ENCODE measurements at regions not wholly inside any gene's neighbourhood (a gene's known extent, or its start where the extent isn't known, plus 50 kb on each side); places are given as distances from the start of the nearest gene placed in this dataset.
"Not testable (repeated sequence)": the region's sequence is repeated elsewhere in the genome, so short reads cannot be mapped to it uniquely, and the experiment has no call there.

DNA sequence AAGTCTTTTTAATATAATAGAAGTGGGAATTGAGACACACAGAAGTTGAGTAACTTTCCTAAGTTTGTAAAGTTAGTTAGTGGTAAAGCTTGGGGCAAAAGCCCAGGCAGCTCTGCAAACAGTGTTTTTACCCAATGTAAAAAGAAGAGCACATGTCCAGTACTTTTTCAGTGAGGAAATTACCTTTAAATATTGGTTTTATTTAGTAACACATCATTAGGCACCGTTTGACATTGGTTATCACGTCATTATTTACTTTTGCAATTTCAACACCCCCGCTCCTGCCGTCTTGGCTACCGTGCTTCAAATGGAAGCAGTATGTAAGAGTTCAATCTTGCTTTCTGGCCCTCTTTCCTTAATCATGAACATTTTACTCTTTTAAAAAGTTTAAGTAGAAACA, 807.9 kb downstream of the EPHA4 start:
- Histone ChIP-seq H4K20me1 (ENCODE audit: low read length) (no peaks in the 10 kb centered on the region), H3K9me3 (ENCODE audit: low read length) (no peaks in the 10 kb centered on the region), H3F3A (ENCODE audit: low read length, unreplicated experiment) (no peaks in the 10 kb centered on the region), H3K4me1 (ENCODE audit: insufficient read depth, low read length) (no peaks in the 10 kb centered on the region), H3K27me3 (ENCODE audit: low read length) (no peaks in the 10 kb centered on the region), H3K9me2 (replicated peaks; ENCODE audit: low read length) (no peaks in the 10 kb centered on the region), H3K9ac (ENCODE audit: low read length) (no peak overlapping the region), H3K4me2 (ENCODE audit: low read length) (no peak overlapping the region), H3K36me3 (ENCODE audit: low read depth, low read length) (no peaks in the 10 kb centered on the region), H3K4me3 (ENCODE audit: low read length) (no peak overlapping the region), H2AFZ (ENCODE audit: low read length) (no peak overlapping the region), H3K27ac (ENCODE audit: low read length) (no peak overlapping the region), H3K79me2 (ENCODE audit: low read length) (no peaks in the 10 kb centered on the region)
- intact Hi-C loops (cut with micrococcal nuclease) = no loop called here
- no peak for DNase-seq
- ChIA-PET CTCF (no interaction called here), POLR2A (ENCODE audit: unreplicated experiment) (no interaction called here)
- TF ChIP-seq EZH2 (IDR thresholded peaks at IDR 0.05; ENCODE audit: low read length, unreplicated experiment) (no peak), EZH2phosphoT487 (IDR thresholded peaks at IDR 0.05; ENCODE audit: borderline replicate concordance, low read length) (no peak)
- TF ChIP-seq, protein P1, sequence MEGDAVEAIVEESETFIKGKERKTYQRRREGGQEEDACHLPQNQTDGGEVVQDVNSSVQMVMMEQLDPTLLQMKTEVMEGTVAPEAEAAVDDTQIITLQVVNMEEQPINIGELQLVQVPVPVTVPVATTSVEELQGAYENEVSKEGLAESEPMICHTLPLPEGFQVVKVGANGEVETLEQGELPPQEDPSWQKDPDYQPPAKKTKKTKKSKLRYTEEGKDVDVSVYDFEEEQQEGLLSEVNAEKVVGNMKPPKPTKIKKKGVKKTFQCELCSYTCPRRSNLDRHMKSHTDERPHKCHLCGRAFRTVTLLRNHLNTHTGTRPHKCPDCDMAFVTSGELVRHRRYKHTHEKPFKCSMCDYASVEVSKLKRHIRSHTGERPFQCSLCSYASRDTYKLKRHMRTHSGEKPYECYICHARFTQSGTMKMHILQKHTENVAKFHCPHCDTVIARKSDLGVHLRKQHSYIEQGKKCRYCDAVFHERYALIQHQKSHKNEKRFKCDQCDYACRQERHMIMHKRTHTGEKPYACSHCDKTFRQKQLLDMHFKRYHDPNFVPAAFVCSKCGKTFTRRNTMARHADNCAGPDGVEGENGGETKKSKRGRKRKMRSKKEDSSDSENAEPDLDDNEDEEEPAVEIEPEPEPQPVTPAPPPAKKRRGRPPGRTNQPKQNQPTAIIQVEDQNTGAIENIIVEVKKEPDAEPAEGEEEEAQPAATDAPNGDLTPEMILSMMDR (conservative IDR thresholded peaks at IDR 0.05; ENCODE audit: low read depth, low read length) = no peak
- no peak for ATAC-seq
- no TSS peak for BruUV-seq (replicated peaks)

DNA sequence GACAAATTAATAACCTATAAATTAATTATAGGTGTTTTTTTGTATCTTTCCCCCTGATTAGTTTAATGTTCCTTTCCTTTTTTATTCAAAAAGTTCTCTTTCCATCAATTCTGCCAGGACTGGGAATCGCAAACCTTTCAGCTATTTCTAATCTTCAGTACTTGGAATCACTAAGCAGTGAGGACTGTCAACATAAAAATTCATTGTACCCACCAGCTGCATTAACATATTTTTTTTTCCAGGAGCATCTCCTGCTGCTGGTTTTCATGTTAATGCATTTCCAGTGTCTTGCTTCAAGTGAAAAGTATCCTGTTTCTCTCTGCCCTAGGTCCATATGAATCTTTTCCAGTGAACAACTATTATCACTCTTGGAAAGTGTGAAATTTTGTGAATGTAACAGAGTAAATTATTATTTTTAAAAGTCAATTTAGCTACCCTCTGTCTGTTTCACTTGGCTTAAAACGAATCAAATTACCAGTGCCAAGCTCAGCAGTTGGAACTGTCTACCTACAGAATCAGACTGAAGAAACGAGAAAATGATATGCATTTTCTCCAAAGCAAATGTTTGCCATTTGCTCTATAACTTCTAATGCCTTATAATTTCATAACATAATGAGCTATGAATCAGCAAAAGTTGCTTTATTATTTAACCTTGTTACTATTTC, 804.4 kb downstream of the EPHA4 start:
- Histone ChIP-seq H3K27me3 (ENCODE audit: low read length) (no peaks in the 10 kb centered on the region), H3K36me3 (ENCODE audit: low read depth, low read length) (no peaks in the 10 kb centered on the region), H3F3A (ENCODE audit: low read length, unreplicated experiment) (no peaks in the 10 kb centered on the region), H3K4me2 (ENCODE audit: low read length) (no peak overlapping the region), H3K4me1 (ENCODE audit: insufficient read depth, low read length) (no peaks in the 10 kb centered on the region), H3K9me3 (ENCODE audit: low read length) (no peaks in the 10 kb centered on the region), H2AFZ (ENCODE audit: low read length) (no peak overlapping the region), H3K27ac (ENCODE audit: low read length) (no peak overlapping the region), H3K9me2 (replicated peaks; ENCODE audit: low read length) (no peaks in the 10 kb centered on the region), H4K20me1 (ENCODE audit: low read length) (no peaks in the 10 kb centered on the region), H3K4me3 (ENCODE audit: low read length) (no peak overlapping the region), H3K79me2 (ENCODE audit: low read length) (no peaks in the 10 kb centered on the region), H3K9ac (ENCODE audit: low read length) (no peak overlapping the region)
- intact Hi-C loops (cut with micrococcal nuclease) = no loop called here
- POLR2A ChIA-PET (ENCODE audit: unreplicated experiment) = no interaction called here
- no TSS peak for BruUV-seq (replicated peaks)
- no peak for ATAC-seq
- CTCF ChIA-PET = no interaction called here
- no peak for DNase-seq
- TF ChIP-seq EZH2 (IDR thresholded peaks at IDR 0.05; ENCODE audit: low read length, unreplicated experiment) = no peak
- TF ChIP-seq EZH2phosphoT487 (IDR thresholded peaks at IDR 0.05; ENCODE audit: borderline replicate concordance, low read length) = no peak
- TF ChIP-seq, protein P1 (conservative IDR thresholded peaks at IDR 0.05; ENCODE audit: low read depth, low read length) = no peak

DNA sequence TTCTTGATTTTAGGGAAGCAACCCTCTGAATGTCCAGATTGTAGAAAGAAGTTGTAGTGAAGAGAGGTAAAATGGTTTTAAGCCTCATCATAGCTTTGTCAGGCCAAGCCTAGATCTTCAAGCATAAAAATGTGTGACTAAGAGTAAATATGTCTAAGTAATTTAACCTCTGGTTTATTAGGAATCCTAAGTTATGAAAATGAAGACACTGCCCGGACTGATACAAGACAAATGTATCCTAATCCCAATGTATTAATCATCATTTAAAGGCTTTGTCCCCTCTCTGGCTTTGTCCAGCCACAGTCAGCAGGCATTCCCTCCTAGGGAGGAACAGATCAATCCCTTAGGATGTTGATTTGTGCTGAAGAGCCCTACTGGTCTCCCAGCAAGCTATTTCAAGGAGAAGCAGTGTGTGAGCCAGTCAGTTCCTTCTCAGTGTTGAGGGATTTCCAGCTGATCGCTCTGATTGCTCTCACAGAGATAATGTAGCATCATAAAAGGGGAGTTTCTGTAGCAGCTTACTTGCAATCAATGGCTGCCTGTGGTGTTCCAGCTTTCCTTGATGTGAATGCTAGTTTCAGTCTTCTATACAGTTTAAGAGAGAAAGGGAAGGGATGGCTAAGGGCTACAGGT, 796.1 kb downstream of the EPHA4 start:
- peak; percentile 83 for ATAC-seq
- Histone ChIP-seq H3F3A (ENCODE audit: low read length, unreplicated experiment) (peaks cover 5% of the 10 kb centered on the region), H3K4me1 (ENCODE audit: insufficient read depth, low read length) (peaks cover 24% of the 10 kb centered on the region), H3K9ac (ENCODE audit: low read length) (no peak overlapping the region), H3K9me2 (replicated peaks; ENCODE audit: low read length) (no peaks in the 10 kb centered on the region), H4K20me1 (ENCODE audit: low read length) (no peaks in the 10 kb centered on the region), H3K79me2 (ENCODE audit: low read length) (no peaks in the 10 kb centered on the region), H3K4me2 (ENCODE audit: low read length) (0 out of 2 replicates have a peak overlapping the region, but pooled peaks have one; percentile 17), H3K36me3 (ENCODE audit: low read depth, low read length) (no peaks in the 10 kb centered on the region), H2AFZ (ENCODE audit: low read length) (no peak overlapping the region), H3K4me3 (ENCODE audit: low read length) (no peak overlapping the region), H3K27ac (ENCODE audit: low read length) (no peak overlapping the region), H3K27me3 (ENCODE audit: low read length) (no peaks in the 10 kb centered on the region), H3K9me3 (ENCODE audit: low read length) (no peaks in the 10 kb centered on the region)
- CTCF ChIA-PET = no interaction called here
- BruUV-seq (replicated peaks) = no TSS peak
- intact Hi-C loops (cut with micrococcal nuclease) = loop anchor here (5.0 to 10.0 kb wide), 2 partner anchors 74 to 799 kb away; partner anchors contain the start of gene EPHA4
- DNase-seq = peak; percentile 62
- POLR2A ChIA-PET (ENCODE audit: unreplicated experiment) = no interaction called here
- TF ChIP-seq, protein P1 (conservative IDR thresholded peaks at IDR 0.05; ENCODE audit: low read depth, low read length) = no peak

DNA sequence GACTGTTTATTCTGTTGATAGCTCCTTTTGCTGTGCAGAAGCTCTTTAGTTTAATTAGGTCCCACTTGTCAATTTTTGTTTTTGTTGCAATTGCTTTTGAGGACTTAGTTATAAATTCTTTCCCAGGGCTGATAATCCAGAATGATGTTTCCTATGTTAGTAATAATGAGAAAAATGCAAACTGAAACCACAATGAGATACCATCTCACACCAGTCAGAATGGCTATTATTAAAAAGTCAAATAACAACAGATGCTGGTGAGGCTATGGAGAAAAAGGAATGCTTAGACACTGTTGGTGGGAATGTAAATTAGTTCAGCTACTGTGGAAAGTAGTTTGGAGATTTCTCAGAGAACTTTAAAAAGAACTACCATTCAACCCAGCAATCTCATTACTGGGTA, 793.0 kb downstream of the EPHA4 start:
- BruUV-seq (replicated peaks); DNase-seq; H3K27ac ChIP-seq (ENCODE audit: low read length); H3K9me2 ChIP-seq (replicated peaks; ENCODE audit: low read length); H2AFZ ChIP-seq (ENCODE audit: low read length); H3K36me3 ChIP-seq (ENCODE audit: low read depth, low read length); H3K9ac ChIP-seq (ENCODE audit: low read length); H4K20me1 ChIP-seq (ENCODE audit: low read length); H3K4me2 ChIP-seq (ENCODE audit: low read length); CTCF ChIA-PET; H3F3A ChIP-seq (ENCODE audit: low read length, unreplicated experiment); H3K79me2 ChIP-seq (ENCODE audit: low read length); POLR2A ChIA-PET (ENCODE audit: unreplicated experiment); H3K9me3 ChIP-seq (ENCODE audit: low read length); ATAC-seq; H3K27me3 ChIP-seq (ENCODE audit: low read length); H3K4me3 ChIP-seq (ENCODE audit: low read length): not testable (repeated sequence)
- intact Hi-C loops (cut with micrococcal nuclease) = loop anchor here (5.0 to 10.0 kb wide), 2 partner anchors 77 to 796 kb away; partner anchors contain the start of gene EPHA4
- H3K4me1 ChIP-seq (ENCODE audit: insufficient read depth, low read length) = peaks cover 24% of the 10 kb centered on the region
